CD4-positive, alpha-beta T cell treated with Interleukin-10 for 1 hour (primary cell): ENCODE measurements at regions not wholly inside any gene's neighbourhood (a gene's known extent, or its start where the extent isn't known, plus 50 kb on each side); places are given as distances from the start of the nearest gene placed in this dataset.
"Not testable (repeated sequence)": the region's sequence is repeated elsewhere in the genome, so short reads cannot be mapped to it uniquely, and the experiment has no call there.

Experiments used
- DNase-seq: peaks from one replicate; pipeline ENCODE4 v3.0.0-alpha.2; 2020

DNA sequence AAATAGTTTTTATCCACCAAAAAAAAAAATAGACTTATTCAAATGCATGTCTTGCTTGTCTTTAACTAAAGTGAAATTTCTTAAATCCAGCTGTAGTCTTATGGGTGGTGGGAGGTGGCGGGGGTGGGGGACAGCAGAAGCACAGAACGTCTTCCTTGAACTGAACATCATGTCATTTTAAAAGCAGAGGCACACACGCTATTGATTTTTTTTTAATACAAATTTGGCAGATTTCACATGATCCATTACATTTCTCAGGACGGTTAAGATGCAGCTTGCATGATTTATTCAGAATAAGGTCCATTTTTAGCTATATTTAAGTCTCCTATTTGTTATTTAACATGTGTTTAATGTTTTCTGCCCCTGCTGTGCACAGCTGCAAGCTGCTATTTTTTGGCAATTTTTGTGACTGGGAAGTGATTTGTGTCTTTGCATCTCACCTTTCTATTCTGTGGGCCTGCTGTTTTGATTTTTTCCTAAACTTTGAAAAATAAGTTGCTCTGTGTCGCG lies 274.0 kb downstream of the TSHZ3 start:
- DNase-seq = no peak

GRCh38 chr19:31074199-31075125 lies 274.8 kb downstream of the TSHZ3 start:
- no peak for DNase-seq

DNA sequence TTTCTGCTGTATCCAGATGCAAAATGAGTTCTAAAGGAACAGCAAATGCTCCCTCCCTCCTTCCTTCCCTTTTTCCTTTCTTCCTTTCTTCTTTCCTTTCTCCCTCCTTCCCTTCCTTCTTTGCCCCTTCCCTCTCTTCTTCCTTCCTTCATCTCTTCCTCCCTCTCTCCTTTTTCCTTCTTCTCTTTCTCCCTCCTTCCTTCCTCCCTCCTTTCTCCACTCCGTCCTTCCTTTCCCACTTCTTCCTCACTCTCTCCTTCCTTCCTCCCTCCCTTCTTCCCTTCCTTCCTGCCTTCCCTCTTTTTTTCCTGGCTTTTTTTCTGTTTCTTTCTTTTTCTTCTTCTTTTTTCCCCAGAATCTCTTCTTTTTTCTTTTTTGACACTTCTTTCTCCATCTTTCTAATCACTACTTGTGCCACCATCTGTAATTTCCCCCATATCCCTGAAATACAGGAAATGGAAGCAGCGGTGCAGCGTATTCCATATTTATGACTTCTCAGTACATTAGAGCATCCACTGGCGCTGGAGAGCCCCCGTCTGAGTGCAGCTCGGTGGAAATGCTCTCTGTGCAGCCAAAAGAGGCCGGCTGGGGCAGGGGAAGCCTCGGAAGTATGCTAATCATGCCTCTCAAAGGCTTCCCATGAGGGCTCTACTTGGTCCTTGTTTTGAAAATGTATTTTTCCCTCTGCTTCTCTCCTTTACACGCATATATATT lies 275.6 kb downstream of the TSHZ3 start:
- DNase-seq = no peak

- DNase-seq = no peak
Measured at GRCh38 chr19:31072451-31072850, 276.8 kb downstream of the TSHZ3 start.

- DNase-seq = no peak
Measured at GRCh38 chr19:31071136-31071855, 277.9 kb downstream of the TSHZ3 start.

DNA sequence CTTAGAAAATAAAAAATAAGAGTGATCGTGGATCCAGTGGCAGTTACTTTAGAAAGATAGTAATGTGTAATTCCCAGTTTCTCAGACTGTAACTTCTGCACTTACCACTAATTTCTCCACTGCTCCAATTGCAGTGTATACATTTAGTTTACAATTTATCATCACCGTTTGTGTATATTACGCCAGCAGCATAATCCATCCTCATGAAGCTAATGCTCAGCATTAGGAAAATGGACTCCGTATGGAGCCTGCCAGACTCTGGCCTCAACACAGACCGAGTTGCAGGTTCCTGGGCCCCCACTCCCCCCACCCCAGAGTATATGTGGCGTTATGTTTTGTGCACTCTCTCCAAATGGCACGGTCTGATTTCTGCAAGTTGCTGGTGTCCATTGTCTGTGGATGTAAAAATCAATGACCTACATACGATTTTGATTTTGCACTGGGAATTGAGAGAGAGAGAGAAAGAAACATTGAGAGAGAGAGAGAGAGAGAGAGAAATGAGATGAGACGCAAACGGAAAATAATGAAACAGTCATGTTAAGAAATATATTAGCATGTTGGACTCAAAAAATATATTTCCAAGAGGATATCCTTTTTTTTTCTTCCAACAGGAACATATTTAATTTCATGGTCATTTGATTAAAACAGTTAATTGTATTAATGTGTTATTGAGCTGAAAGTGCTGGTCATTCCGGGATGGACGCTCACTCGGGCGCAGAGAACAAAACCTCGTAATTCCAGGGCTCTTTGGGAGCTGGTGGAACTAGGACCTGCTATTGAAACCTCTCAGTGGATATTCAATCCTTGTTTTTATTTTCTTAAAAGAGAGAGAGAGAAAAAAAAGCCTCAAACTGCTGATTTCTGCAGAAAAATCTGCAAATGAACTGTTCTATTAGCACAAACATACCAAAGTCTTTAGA lies 278.8 kb downstream of the TSHZ3 start:
- DNase-seq = no peak

DNA sequence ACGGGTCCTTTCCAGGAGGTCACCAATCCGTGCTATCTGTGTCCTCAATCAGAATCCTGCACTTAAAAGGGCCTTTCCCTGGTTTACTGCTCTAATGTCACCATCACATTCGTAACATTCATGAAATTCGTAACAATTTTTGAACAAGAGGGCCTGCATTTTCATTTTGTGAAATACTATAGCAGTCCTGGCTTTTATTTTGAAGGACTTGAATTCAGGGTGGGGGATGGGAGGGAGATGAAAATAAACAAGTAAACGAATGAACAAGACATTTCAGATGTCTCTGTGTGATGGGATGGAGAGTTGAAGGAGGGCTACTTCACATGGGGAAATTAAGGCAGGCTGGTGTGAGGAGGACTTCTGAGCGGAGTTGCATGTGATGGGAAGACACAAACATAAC lies 281.0 kb downstream of the TSHZ3 start:
- DNase-seq = no peak

DNA sequence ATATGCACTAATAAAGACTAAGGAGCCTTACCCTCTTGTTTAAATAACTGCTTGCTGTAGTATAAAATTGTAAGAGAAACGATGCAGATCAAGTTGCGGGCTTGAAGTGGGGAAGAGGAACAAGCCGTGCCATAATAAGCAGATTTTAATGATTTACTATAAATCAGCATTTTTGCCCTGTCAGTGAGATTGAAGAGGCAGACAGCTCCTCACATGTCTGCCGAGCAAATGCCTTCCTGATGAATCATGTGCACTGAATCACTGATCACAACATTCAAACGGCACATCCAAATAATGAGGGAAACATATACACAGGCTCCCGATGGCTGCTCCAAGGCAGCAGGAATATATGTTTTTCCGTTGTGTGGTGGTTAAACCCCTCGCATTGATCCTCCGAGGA lies 282.9 kb downstream of the TSHZ3 start:
- DNase-seq = no peak

DNA sequence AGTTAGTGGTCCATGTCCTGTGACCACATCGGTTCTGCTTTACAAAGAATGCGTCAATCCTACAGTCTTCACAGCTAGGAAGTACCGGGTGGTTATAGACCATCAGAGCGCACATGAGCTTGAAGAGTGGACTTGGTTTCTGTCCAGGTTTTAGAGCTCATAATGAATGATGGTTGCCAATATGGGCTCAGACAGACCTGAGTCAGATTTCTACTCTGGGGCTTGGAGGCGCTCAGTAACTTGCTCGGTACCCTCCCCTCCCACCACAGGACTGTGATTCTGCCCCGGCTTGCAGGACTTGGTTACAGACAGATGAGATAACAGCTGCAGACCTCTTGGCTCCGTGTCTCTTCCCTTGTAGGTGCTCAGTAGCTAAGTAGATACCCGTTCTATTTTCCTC lies 284.7 kb downstream of the TSHZ3 start:
- DNase-seq = no peak

DNA sequence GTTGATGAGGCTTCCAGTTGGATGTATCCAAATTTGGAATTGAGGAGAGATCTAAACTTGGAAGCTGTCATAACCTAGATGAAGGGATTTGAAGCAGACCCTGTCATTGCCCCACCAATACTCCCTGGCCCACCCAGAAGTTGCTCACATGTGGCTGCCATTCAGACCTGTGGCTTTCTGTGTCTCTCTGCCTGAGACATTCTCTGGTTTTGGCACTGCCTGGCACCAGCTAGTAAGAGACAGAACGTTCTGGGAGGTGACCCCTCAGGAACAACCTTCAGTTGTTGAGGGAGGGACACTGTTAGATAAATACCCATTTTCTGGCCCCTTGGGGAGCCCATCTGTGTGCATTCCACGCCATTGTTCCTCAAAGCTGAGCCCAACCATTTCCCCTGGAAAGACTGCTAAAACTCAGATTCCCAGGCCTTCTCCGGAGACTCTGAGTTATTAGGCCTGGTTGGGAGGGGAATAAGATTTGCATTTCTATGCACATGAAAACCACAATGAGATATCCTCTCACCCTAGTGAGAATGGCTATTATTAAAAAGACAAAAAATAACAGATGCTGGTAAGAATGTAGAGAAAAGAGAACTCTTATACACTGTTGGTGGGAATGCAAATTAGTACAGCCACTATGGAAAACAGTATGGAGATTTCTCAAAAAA lies 290.4 kb downstream of the TSHZ3 start:
- DNase-seq = no peak

GRCh38 chr19:31057476-31057875 lies 291.8 kb downstream of the TSHZ3 start:
- DNase-seq = no peak

- no peak for DNase-seq
Measured at GRCh38 chr19:31055454-31055853, 293.8 kb downstream of the TSHZ3 start.

DNA sequence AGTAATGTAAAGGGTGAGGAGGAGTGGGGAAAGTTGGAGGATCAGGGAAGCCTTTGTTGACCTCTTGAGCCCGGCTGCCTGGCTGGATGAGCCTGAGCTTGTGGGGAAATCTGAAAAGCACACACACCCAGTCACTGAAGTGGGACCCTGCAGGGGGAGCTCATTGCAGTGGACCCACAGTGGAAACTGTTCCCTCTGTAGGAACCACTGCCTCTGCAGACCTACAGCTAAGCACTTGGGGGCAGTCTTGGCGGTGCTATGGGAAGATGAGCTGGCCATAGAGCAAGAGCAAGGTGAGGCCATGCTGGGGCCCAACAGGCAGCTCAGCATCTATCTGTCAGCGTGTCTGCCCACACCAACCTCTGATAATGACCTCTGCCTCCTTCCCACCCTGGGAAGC lies 294.8 kb downstream of the TSHZ3 start:
- DNase-seq = peak; percentile 43

GRCh38 chr19:31049431-31049830 lies 299.8 kb downstream of the TSHZ3 start:
- DNase-seq = no peak

GRCh38 chr19:31046024-31046423 lies 303.2 kb downstream of the TSHZ3 start:
- no peak for DNase-seq

GRCh38 chr19:31041461-31041860 lies 307.8 kb downstream of the TSHZ3 start:
- DNase-seq = no peak

GRCh38 chr19:31039151-31039550 lies 310.1 kb downstream of the TSHZ3 start:
- no peak for DNase-seq

DNA sequence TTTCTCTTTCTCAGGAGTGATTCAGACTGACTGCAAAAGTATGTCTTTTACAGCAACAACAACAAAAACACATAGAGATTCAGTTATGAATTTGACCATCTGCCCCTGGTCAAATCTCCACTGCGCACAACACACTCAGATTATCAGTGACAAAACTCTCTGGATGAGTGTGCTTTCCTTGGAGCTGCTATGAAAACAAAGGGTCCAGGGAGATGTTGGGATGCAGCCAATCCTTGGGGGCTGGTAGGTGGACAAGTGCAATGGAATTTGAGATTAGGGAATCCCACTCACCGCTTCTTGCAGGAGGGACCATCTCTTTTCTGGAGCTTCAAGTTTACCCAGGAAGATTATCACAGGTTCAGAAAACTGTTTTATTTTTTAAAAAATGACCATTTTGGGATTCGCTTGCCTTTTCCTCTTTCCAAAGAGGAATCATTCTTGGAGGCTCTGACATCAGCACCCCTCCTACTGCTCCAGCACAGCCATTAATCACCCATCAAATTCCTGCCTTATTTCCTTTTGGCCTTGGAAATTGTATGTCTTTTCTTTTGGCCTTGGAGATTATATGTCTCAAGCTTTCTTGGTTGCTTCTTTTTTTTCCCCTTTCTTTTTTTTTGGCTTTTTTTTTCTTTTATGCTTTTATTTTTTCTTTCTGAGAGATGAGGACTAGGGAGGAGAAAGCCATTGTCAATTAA lies 311.8 kb downstream of the TSHZ3 start:
- no peak for DNase-seq

- DNase-seq = not testable (repeated sequence)
Measured at GRCh38 chr19:31031455-31031854, 317.8 kb downstream of the TSHZ3 start.

- no peak for DNase-seq
Measured at GRCh38 chr19:31023038-31023437, 326.2 kb downstream of the TSHZ3 start.

DNA sequence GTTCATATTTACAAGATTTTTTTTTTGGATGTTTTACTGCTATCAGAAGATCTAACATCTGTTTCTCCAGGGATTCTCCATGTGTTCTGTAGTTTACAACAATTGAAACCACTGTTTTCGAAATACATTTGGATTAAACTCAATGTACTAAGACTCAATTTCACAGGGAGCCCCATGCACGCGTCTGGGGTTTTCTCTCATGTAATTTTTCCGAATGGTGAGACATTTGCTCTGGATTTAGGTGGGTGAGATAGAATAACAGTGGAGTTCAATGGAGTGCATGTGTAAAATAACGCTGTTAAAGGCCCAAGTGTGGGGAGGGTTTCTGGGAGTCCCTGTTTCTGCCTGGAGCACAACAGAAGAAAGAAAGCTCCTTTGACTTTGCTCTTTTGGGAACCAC lies 330.3 kb downstream of the TSHZ3 start:
- no peak for DNase-seq
